IMR-90 (cell line): ENCODE measurements at regions not wholly inside any gene's neighbourhood (a gene's known extent, or its start where the extent isn't known, plus 50 kb on each side); places are given as distances from the start of the nearest gene placed in this dataset.

ENCODE experiments used
- ATAC-seq: fragments of 200-7000 bp; cut with Tn5 transposase; 2 replicates; pipeline ENCODE4 v1.9.1; 2020; ENCODE audit warnings: low read depth, mild to moderate bottlenecking, moderate library complexity
- BruUV-seq: library from RNA; stranded (reverse); fragments of 400-500 nt; replicated peaks from 2 replicates; lab custom pipeline; 2021; lab: Mats Ljungman, UMichigan
- CTCF ChIA-PET: fragments of 300-600 bp; formaldehyde crosslinking; extraction: SDS; loops from one replicate; lab custom pipeline; 2021; ENCODE audit warnings: antibody characterized with exemption; lab: Yijun Ruan, JAX
- POLR2A ChIA-PET: fragments of 300-600 bp; sonication (Branson Sonifier 250); formaldehyde crosslinking; loops from one replicate; lab custom pipeline; 2022; ENCODE audit warnings: antibody characterized with exemption; ENCODE audit not compliant: unreplicated experiment; lab: Charles Lee
- DNase-seq: peaks from one replicate; pipeline ENCODE4 v3.0.0; 2013
- H2AFZ ChIP-seq: replicated peaks from 2 replicates; pipeline ENCODE3; 2013; ENCODE audit warnings: low read length, mild to moderate bottlenecking; ENCODE audit not compliant: poor library complexity
- H2AK5ac ChIP-seq: 2 replicates; pipeline ENCODE4 v1.6.1; 2013; ENCODE audit warnings: low read depth, low read length, inconsistent platforms
- H2AK9ac ChIP-seq: replicated peaks from 2 replicates; pipeline ENCODE3; 2013; ENCODE audit warnings: mild to moderate bottlenecking, low read depth, low read length, moderate library complexity; ENCODE audit not compliant: poor library complexity
- H2BK120ac ChIP-seq: 2 replicates; pipeline ENCODE4 v1.6.1; 2013; ENCODE audit warnings: low read depth, low read length, inconsistent platforms
- H2BK15ac ChIP-seq: 3 replicates; pipeline ENCODE4 v1.6.1; 2013; ENCODE audit warnings: low read depth, low read length, inconsistent platforms
- H2BK20ac ChIP-seq: 2 replicates; pipeline ENCODE4 v1.6.1; 2013; ENCODE audit warnings: low read depth, mild to moderate bottlenecking, inconsistent platforms, low read length, moderate library complexity
- H2BK5ac ChIP-seq: 2 replicates; pipeline ENCODE4 v1.6.1; 2013; ENCODE audit warnings: mild to moderate bottlenecking, low read depth, low read length, inconsistent platforms; ENCODE audit not compliant: poor library complexity, severe bottlenecking
- H3K14ac ChIP-seq: replicated peaks from 2 replicates; pipeline ENCODE4 v1.6.1; 2013; ENCODE audit warnings: low read depth, low read length, inconsistent platforms
- H3K18ac ChIP-seq: 2 replicates; pipeline ENCODE4 v1.6.1; 2013; ENCODE audit warnings: low read depth, low read length, control low read depth
- H3K23ac ChIP-seq: 2 replicates; pipeline ENCODE4 v1.6.1; 2013; ENCODE audit warnings: low read depth, low read length, inconsistent platforms
- H3K27ac ChIP-seq: 2 replicates; pipeline ENCODE4 v1.5.1; 2013; ENCODE audit warnings: mild to moderate bottlenecking, control low read depth, low read length; ENCODE audit not compliant: insufficient read depth
- H3K27me3 ChIP-seq: 2 replicates; pipeline ENCODE4 v1.6.1; 2013; ENCODE audit warnings: low read length; ENCODE audit not compliant: control insufficient read depth, insufficient read depth
- H3K36me3 ChIP-seq: 2 replicates; pipeline ENCODE4 v1.6.1; 2013; ENCODE audit warnings: low read length, mixed read lengths; ENCODE audit not compliant: control insufficient read depth, insufficient read depth
- H3K4ac ChIP-seq: 2 replicates; pipeline ENCODE4 v1.6.1; 2013; ENCODE audit warnings: low read depth, low read length, inconsistent platforms
- H3K4me1 ChIP-seq: 2 replicates; pipeline ENCODE4 v1.6.1; 2013; ENCODE audit warnings: low read length, mixed read lengths; ENCODE audit not compliant: control insufficient read depth, insufficient read depth
- H3K4me2 ChIP-seq: 2 replicates; pipeline ENCODE4 v1.6.1; 2013; ENCODE audit warnings: low read depth, mild to moderate bottlenecking, control low read depth, low read length, moderate library complexity
- H3K4me3 ChIP-seq: 2 replicates; pipeline ENCODE4 v1.5.1; 2013; ENCODE audit warnings: low read depth, mild to moderate bottlenecking, control low read depth, low read length, moderate library complexity; ENCODE audit not compliant: insufficient read depth
- H3K56ac ChIP-seq: 2 replicates; pipeline ENCODE4 v1.6.1; 2013; ENCODE audit warnings: low read length, inconsistent platforms; ENCODE audit not compliant: insufficient read depth; ENCODE audit errors: extremely low read depth
- H3K79me1 ChIP-seq, 2 experiments: 2 replicates each; pipeline ENCODE4 v1.6.1; 2013; ENCODE audit warnings: low read length in 2 of 2, inconsistent platforms in 1 of 2, low read depth in 1 of 2
- H3K9ac ChIP-seq: 2 replicates; pipeline ENCODE4 v1.6.1; 2013; ENCODE audit warnings: low read depth, low read length, control low read depth
- H3K9me1 ChIP-seq: 2 replicates; pipeline ENCODE4 v1.6.1; 2013; ENCODE audit warnings: low read length, inconsistent platforms; ENCODE audit not compliant: insufficient read depth
- H3K9me3 ChIP-seq: 2 replicates; pipeline ENCODE4 v1.6.1; 2013; ENCODE audit warnings: low read length; ENCODE audit not compliant: control insufficient read depth, insufficient read depth
- H4K20me1 ChIP-seq: 2 replicates; pipeline ENCODE4 v1.6.1; 2013; ENCODE audit warnings: low read length, inconsistent platforms; ENCODE audit not compliant: insufficient read depth
- H4K5ac ChIP-seq: 2 replicates; pipeline ENCODE4 v1.6.1; 2013; ENCODE audit warnings: mild to moderate bottlenecking, low read depth, low read length, control low read depth
- H4K8ac ChIP-seq, 2 experiments: 2 replicates each; pipeline ENCODE4 v1.6.1; 2013; ENCODE audit warnings: low read depth in 2 of 2, low read length in 2 of 2, control low read depth in 1 of 2, inconsistent platforms in 1 of 2
- H4K91ac ChIP-seq: 2 replicates; pipeline ENCODE4 v1.6.1; 2013; ENCODE audit warnings: low read depth, low read length, inconsistent platforms; ENCODE audit not compliant: insufficient read depth
- BHLHE40 ChIP-seq: fragments of 150-350 bp; IDR thresholded peaks from 2 replicates; pipeline ENCODE4 v1.6.1; 2016; ENCODE audit warnings: mild to moderate bottlenecking, low read depth, low read length
- CEBPB ChIP-seq: IDR thresholded peaks from 2 replicates; pipeline ENCODE4 v1.6.1; 2012; ENCODE audit warnings: low read depth, low read length, improper control_type of control experiment
- CHD1 ChIP-seq: IDR thresholded peaks from 2 replicates; pipeline ENCODE4 v1.6.1; 2012; ENCODE audit warnings: low read depth, low read length, improper control_type of control experiment
- CTCF ChIP-seq: conservative IDR thresholded peaks from 2 replicates; pipeline ENCODE4 v1.5.1; 2012; ENCODE audit warnings: mild to moderate bottlenecking, low read depth, low read length, improper control_type of control experiment
- ELK1 ChIP-seq: fragments of 150-350 bp; IDR thresholded peaks from 2 replicates; pipeline ENCODE4 v1.6.1; 2016; ENCODE audit warnings: low read depth, mild to moderate bottlenecking, low read length, moderate library complexity, borderline replicate concordance
- FOS ChIP-seq: fragments of 150-350 bp; IDR thresholded peaks from 2 replicates; pipeline ENCODE4 v1.6.1; 2016; ENCODE audit warnings: low read depth, low read length
- MAFK ChIP-seq: IDR thresholded peaks from 2 replicates; pipeline ENCODE4 v1.6.1; 2012; ENCODE audit warnings: low read depth, low read length, improper control_type of control experiment
- MAZ ChIP-seq: IDR thresholded peaks from 2 replicates; pipeline ENCODE4 v1.6.1; 2012; ENCODE audit warnings: low read depth, mild to moderate bottlenecking, low read length, improper control_type of control experiment, moderate library complexity, borderline replicate concordance
- MXI1 ChIP-seq: IDR thresholded peaks from 2 replicates; pipeline ENCODE4 v1.6.1; 2012; ENCODE audit warnings: low read depth, mild to moderate bottlenecking, low read length, moderate library complexity, borderline replicate concordance
- POLR2A ChIP-seq: IDR thresholded peaks from 2 replicates; pipeline ENCODE4 v1.6.1; 2012; ENCODE audit warnings: mild to moderate bottlenecking, low read depth, low read length
- RAD21 ChIP-seq: IDR thresholded peaks from 2 replicates; pipeline ENCODE4 v1.6.1; 2012; ENCODE audit warnings: low read length, improper control_type of control experiment
- RCOR1 ChIP-seq: IDR thresholded peaks from 2 replicates; pipeline ENCODE4 v1.6.1; 2012; ENCODE audit warnings: mild to moderate bottlenecking, low read length, improper control_type of control experiment; ENCODE audit not compliant: insufficient replicate concordance
- SMC3 ChIP-seq: fragments of 150-350 bp; IDR thresholded peaks from 2 replicates; pipeline ENCODE4 v1.6.1; 2016; ENCODE audit warnings: low read depth, mild to moderate bottlenecking, antibody characterized with exemption, low read length, moderate library complexity
- dilution Hi-C: fragments of 300-500 bp; cut with HindIII; formaldehyde crosslinking; loops from one replicate; pipeline ENCODE4 v1.14.3; 2018; ENCODE audit warnings: low sequenced_read_pairs; ENCODE audit not compliant: unreplicated experiment
- in situ Hi-C: fragments of 300-500 bp; cut with MboI; formaldehyde crosslinking; loops from 3 replicates; pipeline ENCODE4 v1.14.3; 2019; ENCODE audit warnings: low sequenced_read_pairs, inconsistent platforms, mixed read lengths
- intact Hi-C: fragments of 100-400 bp; cut with micrococcal nuclease; formaldehyde crosslinking; loops from 2 replicates; pipeline ENCODE4 v1.10.0; 2022

GRCh38 chr10:113300201-113300600 lies 252.7 kb upstream of the HABP2 start:
- H3K9me3 ChIP-seq, result no peaks in the 10 kb centered on the region
- no peak overlapping the region for H3K4me2 ChIP-seq
- H2AFZ ChIP-seq, result no peak overlapping the region
- DNase-seq (no peak), ATAC-seq (no peak)
- no peaks in the 10 kb centered on the region for H3K79me1 ChIP-seq
- TF ChIP-seq POLR2A (no peak), SMC3 (no peak), RAD21 (no peak), CEBPB (no peak), MAZ (no peak), MAFK (no peak), BHLHE40 (no peak), MXI1 (no peak), RCOR1 (no peak), CHD1 (no peak), FOS (no peak), ELK1 (no peak), CTCF (no peak)
- no peak overlapping the region for H2BK20ac ChIP-seq
- intact Hi-C loops, result loop anchor here (10.0 kb wide), 1 partner anchor 345 kb away; the partner anchor contains the start of gene TCF7L2
- H3K9me1 ChIP-seq, result no peaks in the 10 kb centered on the region
- H4K5ac ChIP-seq, result no peak overlapping the region
- H3K36me3 ChIP-seq, result no peaks in the 10 kb centered on the region
- no peaks in the 10 kb centered on the region for H4K20me1 ChIP-seq
- H3K4me1 ChIP-seq, result no peaks in the 10 kb centered on the region
- H3K27ac ChIP-seq, result no peak overlapping the region
- H3K18ac ChIP-seq, result no peak overlapping the region
- H3K23ac ChIP-seq, result no peak overlapping the region
- no peak overlapping the region for H2BK120ac ChIP-seq
- H3K9ac ChIP-seq, result no peak overlapping the region
- H3K4ac ChIP-seq, result no peak overlapping the region
- in situ Hi-C loops, result no loop called here
- no peak overlapping the region for H3K4me3 ChIP-seq
- no peak overlapping the region for H3K14ac ChIP-seq
- no peak overlapping the region for H2BK5ac ChIP-seq
- BruUV-seq, result no TSS peak
- H2AK5ac ChIP-seq, result no peak overlapping the region
- H4K8ac ChIP-seq, result no peak overlapping the region
- ChIA-PET CTCF (no interaction called here), POLR2A (no interaction called here)
- H2BK15ac ChIP-seq, result no peak overlapping the region
- no peaks in the 10 kb centered on the region; the same call in none of the 2 replicates for H3K27me3 ChIP-seq
- dilution Hi-C loops, result no loop called here
- no peak overlapping the region for H2AK9ac ChIP-seq
- H3K56ac ChIP-seq, result no peak overlapping the region
- no peak overlapping the region for H4K91ac ChIP-seq
